ENCODE measurements at regions not wholly inside any gene's neighbourhood (a gene's known extent, or its start where the extent isn't known, plus 50 kb on each side); places are given as distances from the start of the nearest gene placed in this dataset.
A peak's percentile ranks its signal among the peaks of the same experiment; 100 is the strongest.

DNA sequence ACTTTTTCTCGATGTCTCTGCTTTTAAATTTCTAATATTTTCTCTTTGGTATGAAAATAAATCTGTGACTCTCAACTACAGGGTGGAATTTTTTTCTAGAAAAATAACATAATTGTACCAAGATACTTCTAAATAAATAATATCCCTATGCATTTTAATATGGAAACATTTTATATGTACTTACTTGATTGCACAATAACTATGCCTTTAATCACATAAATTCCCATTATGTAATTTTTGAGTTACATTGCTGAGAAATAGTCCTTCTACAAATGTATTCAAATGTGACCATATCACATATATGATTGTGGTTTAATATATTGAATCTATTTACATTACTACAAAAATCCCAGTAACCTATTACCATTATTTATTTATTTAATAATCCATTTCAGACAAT lies 1543.3 kb upstream of the PABPC4L start:
- DNase-seq = no peak

- DNase-seq = peak; percentile 44
Observed at GRCh38 chr4:135741583-135741982, 1540.0 kb upstream of the PABPC4L start.

DNA sequence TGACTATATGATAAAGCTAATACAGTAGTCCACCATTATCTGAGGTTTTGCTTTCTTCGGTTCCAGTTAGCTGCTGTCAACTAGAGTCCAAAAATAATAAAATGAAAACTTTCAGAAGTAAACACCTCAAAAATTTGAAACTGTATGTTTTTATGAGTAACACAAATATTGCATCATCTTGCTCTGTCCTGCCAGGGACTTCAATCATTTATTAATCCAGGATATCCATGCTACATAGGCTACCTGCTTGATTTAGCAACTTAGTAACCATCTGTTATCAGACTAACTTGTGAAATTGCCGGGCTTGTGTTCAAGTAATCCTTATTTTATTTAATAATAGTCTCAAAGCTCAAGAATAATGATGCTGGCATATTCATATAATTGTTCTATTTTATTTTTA lies 1537.8 kb upstream of the PABPC4L start:
- no peak for DNase-seq

- no peak for DNase-seq
Observed at GRCh38 chr4:135735512-135735911, 1533.9 kb upstream of the PABPC4L start.

DNA sequence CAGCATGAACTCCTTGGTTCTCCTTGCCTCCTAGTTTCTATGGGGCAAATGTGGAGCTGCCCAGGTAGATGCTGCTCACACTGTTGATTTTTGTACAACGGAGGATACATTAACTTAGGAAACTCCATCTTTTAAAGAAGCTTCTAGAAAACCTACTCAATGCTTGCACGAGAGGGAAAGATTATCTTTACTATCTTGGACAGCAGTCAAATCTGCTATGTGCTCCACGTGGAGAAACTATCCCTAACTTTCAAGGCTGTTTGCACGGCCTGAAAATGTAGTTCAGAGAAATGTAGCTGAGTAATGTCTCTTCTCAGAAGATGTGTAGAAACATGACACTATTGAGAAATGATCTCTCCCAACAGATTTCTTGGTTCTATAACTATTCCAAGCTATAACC lies 1530.9 kb upstream of the PABPC4L start:
- no peak for DNase-seq

DNA sequence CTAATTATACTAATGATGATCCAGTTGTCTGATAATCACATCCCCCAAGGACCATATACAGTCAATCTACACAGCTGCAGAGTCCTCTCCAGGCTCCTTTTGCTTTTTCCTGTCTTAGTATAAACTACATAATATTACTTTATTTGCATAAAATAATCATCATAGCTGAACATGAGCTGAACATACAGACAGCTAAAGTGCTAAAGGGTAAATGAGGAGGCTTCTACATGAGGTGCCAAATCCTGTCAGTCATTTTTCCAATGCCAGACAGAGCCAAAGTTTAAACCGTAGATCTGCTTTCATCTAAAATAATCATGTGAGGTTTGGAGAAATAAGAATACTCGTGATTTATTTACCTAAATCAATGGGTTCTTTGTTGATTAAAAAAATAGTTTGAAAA lies 1530.1 kb upstream of the PABPC4L start:
- no peak for DNase-seq

GRCh38 chr4:135724421-135724820 lies 1522.8 kb upstream of the PABPC4L start:
- no peak for DNase-seq

- no peak for DNase-seq
Observed at GRCh38 chr4:135718019-135718418, 1516.4 kb upstream of the PABPC4L start.

GRCh38 chr4:135705343-135705742 lies 1503.8 kb upstream of the PABPC4L start:
- no peak for DNase-seq

DNA sequence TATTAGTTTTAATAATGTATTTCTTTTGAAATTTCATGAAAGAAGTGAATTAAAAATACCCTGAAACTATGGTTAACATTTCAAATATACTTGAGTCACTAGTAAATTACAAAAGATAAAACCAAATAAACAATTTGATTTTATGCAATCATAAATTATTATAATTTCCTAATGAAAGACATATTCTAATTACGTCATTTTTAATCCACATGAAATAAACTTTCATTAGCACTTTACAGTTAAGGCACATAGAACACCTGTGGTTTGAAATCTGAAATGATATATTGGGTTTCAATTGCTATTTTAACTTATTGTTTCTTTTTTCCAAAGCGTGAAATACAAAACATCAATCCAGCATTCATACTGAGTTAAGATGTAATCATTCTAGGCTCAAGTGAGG lies 1492.5 kb upstream of the PABPC4L start:
- DNase-seq = no peak

DNA sequence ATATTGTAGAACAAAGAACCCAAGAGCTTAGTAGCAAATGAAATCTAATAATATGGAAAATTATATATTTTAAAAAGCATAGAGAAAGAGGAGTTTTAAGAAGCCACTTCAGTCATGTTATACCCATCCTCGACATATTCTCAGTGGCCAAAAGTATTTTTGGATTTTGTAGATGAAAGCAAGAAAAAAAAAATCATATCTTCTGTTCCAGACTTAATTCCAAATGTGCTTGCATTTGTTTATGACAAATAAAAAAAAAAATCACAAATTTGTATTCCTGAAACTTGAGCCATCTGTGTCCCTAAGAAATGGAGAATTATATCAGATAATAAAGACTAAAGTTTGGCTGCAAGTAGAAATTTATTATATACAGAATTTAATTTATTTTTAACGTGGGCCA lies 1482.4 kb upstream of the PABPC4L start:
- no peak for DNase-seq

DNA sequence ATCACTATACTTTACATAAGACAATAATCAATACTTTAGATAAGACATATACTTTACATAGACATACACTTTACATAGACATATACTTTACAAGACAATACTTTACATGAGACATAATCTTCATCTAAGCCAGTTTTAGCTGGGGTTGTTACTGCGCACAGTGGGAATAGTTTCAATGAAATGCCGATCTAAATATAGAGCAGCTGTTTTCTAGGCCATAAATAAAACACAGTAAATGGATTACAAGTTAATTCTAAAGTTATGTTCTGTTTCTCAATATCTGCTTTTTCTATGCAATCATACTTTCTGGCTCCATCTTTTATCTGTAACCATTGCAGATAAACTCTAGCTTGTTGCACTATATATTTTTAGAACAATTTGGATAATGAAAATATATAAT lies 1470.6 kb upstream of the PABPC4L start:
- no peak for DNase-seq

- DNase-seq = no peak
Observed at GRCh38 chr4:135670548-135670947, 1469.0 kb upstream of the PABPC4L start.

Measured in retina (tissue), 1 donor.